ENCODE measurements at regions not wholly inside any gene's neighbourhood (a gene's known extent, or its start where the extent isn't known, plus 50 kb on each side); places are given as distances from the start of the nearest gene placed in this dataset.

GRCh38 chr3:24832891-24833290 lies 338.2 kb upstream of the THRB start:
- Histone ChIP-seq H3K4me3 (ENCODE audit: control insufficient read depth in 2 of 3, extremely low read depth in 1 of 3, insufficient read depth in 2 of 3, low read depth in 1 of 3, low read length in 3 of 3) (no peak overlapping the region), H3K9me1 (ENCODE audit: control insufficient read depth, extremely low read depth, insufficient read depth, low read length) (no peaks in the 10 kb centered on the region), H4K20me1 (ENCODE audit: control insufficient read depth, extremely low read depth, insufficient read depth, low read length) (no peaks in the 10 kb centered on the region), H3K4me1 (ENCODE audit: control insufficient read depth, extremely low read depth, insufficient read depth, low read length) (peaks cover 3% of the 10 kb centered on the region), H3K36me3 (ENCODE audit: control insufficient read depth in 2 of 2, extremely low read depth in 1 of 2, insufficient read depth in 2 of 2, low read length in 2 of 2) (no peaks in the 10 kb centered on the region), H3K9me3 (ENCODE audit: control insufficient read depth, low read depth, low read length) (no peaks in the 10 kb centered on the region), H3K27me3 (ENCODE audit: control insufficient read depth, extremely low read depth, insufficient read depth, low read length) (peaks cover 31% of the 10 kb centered on the region), H3K9ac (ENCODE audit: control insufficient read depth, extremely low read depth, insufficient read depth, low read length) (no peak overlapping the region), H3K27ac (ENCODE audit: control insufficient read depth, insufficient read depth, low read length) (no peak overlapping the region), H3K79me2 (ENCODE audit: control insufficient read depth, insufficient read depth, low read length) (no peaks in the 10 kb centered on the region), H2AFZ (ENCODE audit: control insufficient read depth, low read length) (no peak overlapping the region), H3K4me2 (ENCODE audit: control insufficient read depth, extremely low read depth, insufficient read depth, low read depth, low read length) (no peak overlapping the region)
- FAIRE-seq (no peak), DNase-seq (ENCODE audit: low read depth, low spot score) (no peak)
- TF ChIP-seq, protein P1, sequence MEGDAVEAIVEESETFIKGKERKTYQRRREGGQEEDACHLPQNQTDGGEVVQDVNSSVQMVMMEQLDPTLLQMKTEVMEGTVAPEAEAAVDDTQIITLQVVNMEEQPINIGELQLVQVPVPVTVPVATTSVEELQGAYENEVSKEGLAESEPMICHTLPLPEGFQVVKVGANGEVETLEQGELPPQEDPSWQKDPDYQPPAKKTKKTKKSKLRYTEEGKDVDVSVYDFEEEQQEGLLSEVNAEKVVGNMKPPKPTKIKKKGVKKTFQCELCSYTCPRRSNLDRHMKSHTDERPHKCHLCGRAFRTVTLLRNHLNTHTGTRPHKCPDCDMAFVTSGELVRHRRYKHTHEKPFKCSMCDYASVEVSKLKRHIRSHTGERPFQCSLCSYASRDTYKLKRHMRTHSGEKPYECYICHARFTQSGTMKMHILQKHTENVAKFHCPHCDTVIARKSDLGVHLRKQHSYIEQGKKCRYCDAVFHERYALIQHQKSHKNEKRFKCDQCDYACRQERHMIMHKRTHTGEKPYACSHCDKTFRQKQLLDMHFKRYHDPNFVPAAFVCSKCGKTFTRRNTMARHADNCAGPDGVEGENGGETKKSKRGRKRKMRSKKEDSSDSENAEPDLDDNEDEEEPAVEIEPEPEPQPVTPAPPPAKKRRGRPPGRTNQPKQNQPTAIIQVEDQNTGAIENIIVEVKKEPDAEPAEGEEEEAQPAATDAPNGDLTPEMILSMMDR (optimal IDR thresholded peaks at IDR 0.05 in 1 of 3, IDR thresholded peaks at IDR 0.05 in 1 of 3, conservative IDR thresholded peaks at IDR 0.05 in 1 of 3; ENCODE audit: extremely low read depth in 1 of 3, insufficient read depth in 2 of 3, low read length in 3 of 3) = no peak
- no peak for TF ChIP-seq EZH2 (IDR thresholded peaks at IDR 0.05; ENCODE audit: low read length)
- dilution Hi-C loops (cut with MboI; ENCODE audit: extremely low pct_ligation_motif_present, low sequenced_read_pairs) = no loop called here

DNA sequence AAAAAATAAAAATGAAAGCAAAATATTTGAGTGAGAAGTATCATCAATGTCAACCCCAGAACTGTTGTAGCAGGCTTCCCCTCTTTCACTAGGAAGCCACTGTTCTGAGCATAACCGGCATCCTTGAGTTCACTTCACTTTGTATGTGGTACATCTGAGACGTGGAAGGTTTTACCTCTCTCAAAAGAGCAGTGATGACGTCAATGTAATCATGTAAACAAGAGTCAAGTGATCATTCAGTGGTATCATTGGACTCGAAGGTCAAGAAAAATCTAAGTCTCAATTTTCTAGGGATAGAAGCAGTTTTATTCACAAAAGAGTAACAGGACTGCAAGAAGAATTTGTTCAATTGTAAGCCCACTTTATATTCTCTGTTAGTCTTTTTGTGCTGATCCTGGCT lies 339.8 kb upstream of the THRB start:
- FAIRE-seq (no peak), DNase-seq (ENCODE audit: low read depth, low spot score) (no peak)
- peaks cover 3% of the 10 kb centered on the region for H3K4me1 ChIP-seq (ENCODE audit: control insufficient read depth, extremely low read depth, insufficient read depth, low read length)
- H3K9me3 ChIP-seq (ENCODE audit: control insufficient read depth, low read depth, low read length) = no peaks in the 10 kb centered on the region
- dilution Hi-C loops (cut with MboI; ENCODE audit: extremely low pct_ligation_motif_present, low sequenced_read_pairs) = no loop called here
- H3K27ac ChIP-seq (ENCODE audit: control insufficient read depth, insufficient read depth, low read length) = no peak overlapping the region
- H4K20me1 ChIP-seq (ENCODE audit: control insufficient read depth, extremely low read depth, insufficient read depth, low read length) = no peaks in the 10 kb centered on the region
- H3K4me3 ChIP-seq (ENCODE audit: control insufficient read depth in 2 of 3, extremely low read depth in 1 of 3, insufficient read depth in 2 of 3, low read depth in 1 of 3, low read length in 3 of 3) = no peak overlapping the region
- H3K9ac ChIP-seq (ENCODE audit: control insufficient read depth, extremely low read depth, insufficient read depth, low read length) = no peak overlapping the region
- no peak for TF ChIP-seq EZH2 (IDR thresholded peaks at IDR 0.05; ENCODE audit: low read length)
- TF ChIP-seq, protein P1 (optimal IDR thresholded peaks at IDR 0.05 in 1 of 3, IDR thresholded peaks at IDR 0.05 in 1 of 3, conservative IDR thresholded peaks at IDR 0.05 in 1 of 3; ENCODE audit: extremely low read depth in 1 of 3, insufficient read depth in 2 of 3, low read length in 3 of 3) = no peak
- H2AFZ ChIP-seq (ENCODE audit: control insufficient read depth, low read length) = no peak overlapping the region
- peaks cover 16% of the 10 kb centered on the region for H3K27me3 ChIP-seq (ENCODE audit: control insufficient read depth, extremely low read depth, insufficient read depth, low read length)
- H3K36me3 ChIP-seq (ENCODE audit: control insufficient read depth in 2 of 2, extremely low read depth in 1 of 2, insufficient read depth in 2 of 2, low read length in 2 of 2) = no peaks in the 10 kb centered on the region
- H3K79me2 ChIP-seq (ENCODE audit: control insufficient read depth, insufficient read depth, low read length) = no peaks in the 10 kb centered on the region
- no peaks in the 10 kb centered on the region for H3K9me1 ChIP-seq (ENCODE audit: control insufficient read depth, extremely low read depth, insufficient read depth, low read length)
- no peak overlapping the region for H3K4me2 ChIP-seq (ENCODE audit: control insufficient read depth, extremely low read depth, insufficient read depth, low read depth, low read length)
